Midbrain (tissue), 1 donor: ENCODE measurements at regions not wholly inside any gene's neighbourhood (a gene's known extent, or its start where the extent isn't known, plus 50 kb on each side); places are given as distances from the start of the nearest gene placed in this dataset.

Experiments
- DNase-seq: peaks from one replicate; lab custom pipeline; 2025; lab: John Stamatoyannopoulos, UW

DNA sequence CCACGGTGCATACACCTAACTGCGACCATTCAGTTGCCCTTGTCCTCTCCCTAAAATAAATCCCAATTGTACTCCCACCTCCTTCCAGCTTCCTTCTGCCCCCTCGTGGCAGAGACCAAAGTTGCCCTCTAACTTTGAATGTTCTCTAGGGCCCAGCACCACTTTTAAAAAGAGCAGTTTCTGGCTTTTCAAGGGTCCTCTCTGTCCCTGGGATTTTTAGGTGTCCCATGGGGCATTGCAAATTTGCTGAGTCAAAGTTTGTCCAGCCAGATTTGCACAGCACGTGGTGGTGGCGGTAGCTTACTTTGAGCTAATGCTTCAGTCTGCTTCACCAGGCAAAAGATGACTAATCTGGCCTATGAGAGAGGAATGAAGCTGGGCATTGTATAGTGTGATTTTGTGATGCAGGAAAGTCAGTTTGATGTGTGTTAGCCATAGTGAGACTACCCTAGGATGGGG lies 100.2 kb downstream of the PERP start:
- peak; percentile 1 for DNase-seq

DNA sequence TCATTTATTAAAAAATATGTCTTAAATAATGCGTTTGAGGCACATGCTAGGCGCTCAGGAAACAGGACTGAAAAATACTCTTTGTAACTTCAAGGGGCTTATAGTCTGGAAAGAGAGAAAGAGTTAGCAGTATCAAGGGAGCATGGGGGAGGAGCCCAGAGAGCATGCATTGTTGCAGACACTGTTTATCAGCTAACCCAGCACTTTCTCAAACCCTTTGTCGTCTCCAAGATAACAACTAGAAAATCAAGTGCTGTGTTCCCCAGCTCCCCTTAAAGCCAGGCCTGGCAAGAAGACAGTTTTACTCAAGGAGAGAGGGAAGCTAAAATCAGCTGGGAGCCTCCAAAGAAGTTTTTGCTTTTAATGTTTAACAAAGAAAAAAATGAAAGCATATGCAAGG lies 98.4 kb downstream of the PERP start:
- DNase-seq, result no peak

GRCh38 chr6:138011413-138011812 lies 95.8 kb downstream of the PERP start:
- DNase-seq, result no peak

DNA sequence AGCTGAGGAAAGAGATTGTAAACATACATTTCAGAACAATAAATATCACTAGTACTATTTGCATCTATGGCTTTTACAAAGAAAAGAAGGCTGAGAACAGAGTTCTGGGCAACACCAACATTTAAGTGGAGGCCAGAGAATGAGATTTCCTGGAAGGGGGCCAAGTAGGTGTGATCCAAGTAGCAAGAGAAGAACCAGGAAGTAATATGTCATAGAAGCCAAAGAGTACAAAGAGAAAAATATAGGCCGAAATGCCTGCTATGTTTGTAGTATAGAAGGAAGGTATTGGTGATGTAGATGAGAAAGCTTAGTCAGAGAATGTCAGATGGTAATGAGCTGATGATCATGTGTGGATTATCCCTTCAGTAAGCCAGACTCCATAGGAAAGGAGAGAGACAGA lies 94.5 kb downstream of the PERP start:
- DNase-seq, result no peak

DNA sequence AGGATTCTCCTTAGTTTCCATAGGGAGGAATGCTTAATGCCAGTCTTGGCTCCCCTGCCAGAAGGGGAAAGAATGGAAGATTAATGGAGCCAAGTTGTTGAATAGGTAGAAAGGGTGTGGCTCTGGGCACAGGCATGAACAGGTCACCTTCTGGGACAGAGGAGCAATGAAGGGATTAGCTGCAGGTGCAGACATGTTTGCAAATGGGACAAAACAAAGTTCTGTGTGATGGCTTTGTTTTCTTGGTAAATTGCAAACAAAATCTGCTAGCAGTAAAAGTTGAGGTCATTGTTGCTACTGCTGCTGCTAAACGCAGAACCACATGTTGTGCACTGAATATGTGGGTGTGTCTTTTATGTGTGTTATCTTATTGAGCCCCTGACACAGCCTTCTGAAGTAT lies 93.3 kb downstream of the PERP start:
- no peak for DNase-seq

- DNase-seq, result no peak
Measured at GRCh38 chr6:138017166-138017757, 90.0 kb downstream of the PERP start.

DNA sequence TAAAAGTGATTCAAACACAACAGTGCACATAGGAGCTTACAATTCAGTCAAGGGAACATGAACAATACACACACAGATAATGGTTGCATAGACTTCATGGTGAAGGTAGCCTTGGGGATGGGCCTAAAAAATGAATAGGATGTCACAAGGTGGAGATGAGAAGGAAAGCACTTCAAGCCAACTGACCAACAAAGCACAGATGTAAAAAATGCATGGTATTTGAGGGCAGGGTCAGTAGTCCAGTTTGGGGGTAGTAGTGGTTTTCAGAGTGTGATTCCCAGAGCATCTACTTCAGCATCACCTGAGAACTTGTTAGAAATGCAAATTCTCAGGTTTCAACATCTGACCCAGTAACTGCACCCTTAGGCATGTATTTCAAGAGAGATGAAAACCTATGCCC lies 88.9 kb downstream of the PERP start:
- DNase-seq, result no peak

GRCh38 chr6:138025528-138025978 lies 81.7 kb downstream of the PERP start:
- no peak for DNase-seq

- no peak for DNase-seq
Measured at GRCh38 chr6:138026342-138026741, 80.9 kb downstream of the PERP start.

GRCh38 chr6:138028893-138029292 lies 78.3 kb downstream of the PERP start:
- DNase-seq, result no peak

GRCh38 chr6:138030872-138031271 lies 76.3 kb downstream of the PERP start:
- DNase-seq, result no peak

DNA sequence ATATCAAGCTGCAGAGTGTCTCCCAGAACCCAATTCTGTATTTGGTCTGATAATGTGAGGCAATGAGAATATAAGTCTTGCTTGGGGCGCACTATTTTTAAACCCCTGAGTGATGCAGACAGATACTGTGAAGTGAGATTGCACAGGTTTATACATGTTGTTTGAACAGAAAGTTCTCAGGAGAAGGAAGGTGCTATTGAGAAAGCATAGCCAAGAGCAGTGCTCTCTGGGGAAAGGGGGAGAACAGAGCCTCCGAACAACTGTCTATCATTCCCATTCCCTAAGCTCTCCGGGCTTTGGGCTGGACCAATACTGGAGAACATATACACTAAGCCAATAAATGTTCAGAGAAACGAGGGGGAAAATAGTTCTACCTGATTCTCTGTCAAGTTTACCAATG lies 75.8 kb downstream of the PERP start:
- no peak for DNase-seq

DNA sequence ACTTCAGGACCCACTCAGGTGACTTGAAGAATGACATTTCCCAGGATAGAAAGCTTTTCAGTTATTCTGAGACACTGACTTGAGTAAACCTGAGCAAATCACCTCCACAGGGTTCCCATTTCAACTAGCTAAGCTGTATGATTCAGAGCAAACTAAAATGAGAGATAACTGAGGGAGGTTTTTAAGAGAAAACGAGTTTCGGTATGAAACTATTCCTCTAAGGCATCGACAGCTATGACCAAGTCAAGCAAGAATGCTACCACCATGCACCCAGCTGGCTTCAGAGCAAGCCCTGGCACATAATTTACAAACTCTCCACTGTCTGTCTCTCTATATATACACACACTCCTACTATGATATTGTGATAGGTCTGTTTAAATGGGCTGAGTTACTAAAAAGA lies 75.4 kb downstream of the PERP start:
- no peak for DNase-seq

GRCh38 chr6:138032571-138032970 lies 74.6 kb downstream of the PERP start:
- DNase-seq, result no peak

- DNase-seq, result no peak
Measured at GRCh38 chr6:138034229-138034628, 73.0 kb downstream of the PERP start.

- no peak for DNase-seq
Measured at GRCh38 chr6:138035070-138035469, 72.1 kb downstream of the PERP start.

DNA sequence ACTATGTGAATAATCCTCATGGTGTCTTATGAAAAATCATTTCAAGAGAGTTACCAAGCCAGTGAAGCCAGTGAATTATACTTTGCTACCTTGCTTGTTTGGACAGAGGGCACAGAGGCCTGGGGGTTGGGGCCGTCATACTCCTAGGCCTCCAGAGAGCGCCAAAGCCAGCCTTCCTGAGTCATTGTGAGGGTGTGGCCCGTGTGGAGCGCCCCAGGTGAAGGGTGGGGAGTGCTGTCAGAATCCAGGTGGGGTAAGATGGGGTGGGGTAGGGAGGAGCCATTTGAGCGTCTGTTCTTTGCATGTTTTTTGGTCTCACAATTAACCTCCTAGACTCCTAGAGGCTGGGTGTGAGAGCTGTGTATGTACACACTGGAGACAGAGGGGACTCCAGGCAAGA lies 71.1 kb downstream of the PERP start:
- no peak for DNase-seq

GRCh38 chr6:138037009-138037504 lies 70.2 kb downstream of the PERP start:
- DNase-seq, result no peak

DNA sequence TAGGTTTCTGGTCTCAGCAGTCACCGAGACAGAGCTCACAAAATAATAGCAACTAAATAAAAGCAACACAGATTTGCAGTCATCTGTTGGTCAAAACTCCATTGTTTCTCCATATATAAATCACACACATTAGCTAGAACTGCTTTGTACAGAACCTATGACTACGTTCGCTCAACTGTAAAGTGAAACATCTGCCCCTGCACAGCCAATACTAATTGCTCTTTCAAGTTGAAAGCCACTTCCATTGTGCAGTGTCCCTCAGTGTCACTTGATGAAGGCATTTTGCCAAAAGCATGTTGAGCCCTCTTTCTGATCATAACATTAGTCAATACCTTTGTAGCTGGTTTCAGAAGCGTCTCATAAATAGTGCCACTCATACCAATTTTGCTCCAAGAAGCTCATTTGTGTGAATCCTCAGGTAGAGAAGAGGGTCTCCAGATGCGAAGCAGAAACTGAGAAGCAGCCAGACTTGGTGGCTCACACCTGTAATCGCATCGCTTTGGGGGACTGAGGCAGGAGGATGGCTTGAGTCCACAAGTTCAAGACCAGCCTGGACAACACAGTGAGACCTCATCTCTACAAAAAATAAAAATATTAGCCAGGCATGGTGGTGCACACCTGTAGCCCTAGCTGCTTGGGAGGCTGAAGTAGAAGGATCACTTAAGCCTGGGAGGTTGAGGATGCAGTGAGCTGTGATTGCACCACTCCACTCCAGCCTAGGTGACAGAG lies 68.9 kb downstream of the PERP start:
- DNase-seq, result no peak
